Astrocyte (in vitro differentiated cells and primary cell): ENCODE measurements at regions not wholly inside any gene's neighbourhood (a gene's known extent, or its start where the extent isn't known, plus 50 kb on each side); places are given as distances from the start of the nearest gene placed in this dataset.

Experiments
- EZH2 ChIP-seq: IDR thresholded peaks from 2 replicates; pipeline ENCODE4 v1.6.1; 2012; ENCODE audit warnings: mild to moderate bottlenecking, low read length, inconsistent platforms; ENCODE audit not compliant: insufficient read depth
- TF ChIP-seq, protein P1 (sequence below): IDR thresholded peaks from 2 replicates; pipeline ENCODE4 v1.5.1; 2011; ENCODE audit warnings: low read depth, mild to moderate bottlenecking, inconsistent platforms, low read length, moderate library complexity; ENCODE audit not compliant: insufficient read depth

DNA sequence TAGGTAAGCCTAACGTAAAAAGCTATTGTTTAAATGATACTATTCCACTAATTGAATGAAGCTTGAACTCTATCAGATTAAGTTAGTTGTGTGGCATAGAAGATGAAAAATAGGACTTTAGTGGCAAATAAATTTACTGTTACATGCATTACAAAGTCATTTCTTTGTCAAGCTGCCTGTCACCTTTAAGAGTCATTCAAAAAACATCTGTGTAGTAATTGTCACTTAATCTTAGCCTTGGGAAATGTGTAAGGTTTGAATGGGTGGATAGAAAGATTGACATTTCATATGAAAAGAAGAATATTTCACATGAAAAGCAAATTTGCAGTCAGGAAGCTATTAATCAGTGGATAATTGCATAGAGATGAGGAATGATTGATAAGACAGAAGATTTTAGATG is 473.5 kb downstream of the DNAH5 start:
- TF ChIP-seq, protein P1, sequence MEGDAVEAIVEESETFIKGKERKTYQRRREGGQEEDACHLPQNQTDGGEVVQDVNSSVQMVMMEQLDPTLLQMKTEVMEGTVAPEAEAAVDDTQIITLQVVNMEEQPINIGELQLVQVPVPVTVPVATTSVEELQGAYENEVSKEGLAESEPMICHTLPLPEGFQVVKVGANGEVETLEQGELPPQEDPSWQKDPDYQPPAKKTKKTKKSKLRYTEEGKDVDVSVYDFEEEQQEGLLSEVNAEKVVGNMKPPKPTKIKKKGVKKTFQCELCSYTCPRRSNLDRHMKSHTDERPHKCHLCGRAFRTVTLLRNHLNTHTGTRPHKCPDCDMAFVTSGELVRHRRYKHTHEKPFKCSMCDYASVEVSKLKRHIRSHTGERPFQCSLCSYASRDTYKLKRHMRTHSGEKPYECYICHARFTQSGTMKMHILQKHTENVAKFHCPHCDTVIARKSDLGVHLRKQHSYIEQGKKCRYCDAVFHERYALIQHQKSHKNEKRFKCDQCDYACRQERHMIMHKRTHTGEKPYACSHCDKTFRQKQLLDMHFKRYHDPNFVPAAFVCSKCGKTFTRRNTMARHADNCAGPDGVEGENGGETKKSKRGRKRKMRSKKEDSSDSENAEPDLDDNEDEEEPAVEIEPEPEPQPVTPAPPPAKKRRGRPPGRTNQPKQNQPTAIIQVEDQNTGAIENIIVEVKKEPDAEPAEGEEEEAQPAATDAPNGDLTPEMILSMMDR: no peak
- no peak for TF ChIP-seq EZH2
